Activated CD8-positive, alpha-beta T cell treated with anti-CD3 and anti-CD28 coated beads for 36 hours (primary cell): ENCODE measurements at regions not wholly inside any gene's neighbourhood (a gene's known extent, or its start where the extent isn't known, plus 50 kb on each side); places are given as distances from the start of the nearest gene placed in this dataset.

Source experiments
- ATAC-seq: fragments of 200-7000 bp; cut with Tn5 transposase; one replicate; pipeline ENCODE4 v1.10.0; 2021; ENCODE audit warnings: mild to moderate bottlenecking, moderate library complexity
- CTCF ChIA-PET: fragments of 350-600 bp; sonication (Branson Sonifier 250); formaldehyde crosslinking; loops from one replicate; lab custom pipeline; 2021; ENCODE audit warnings: antibody characterized with exemption; lab: Charles Lee
- POLR2A ChIA-PET: fragments of 350-600 bp; sonication (Branson Sonifier 250); formaldehyde crosslinking; loops from one replicate; lab custom pipeline; 2021; ENCODE audit warnings: antibody characterized with exemption; lab: Charles Lee
- DNase-seq: peaks from one replicate; pipeline ENCODE4 v3.0.0-alpha.2; 2020
- H3K27ac Mint-ChIP-seq: one replicate; pipeline ENCODE4 v1.8.0; 2021; ENCODE audit warnings: mild to moderate bottlenecking, mixed read lengths
- H3K27me3 Mint-ChIP-seq: one replicate; pipeline ENCODE4 v1.8.0; 2021; ENCODE audit warnings: mixed read lengths
- H3K36me3 Mint-ChIP-seq: one replicate; pipeline ENCODE4 v1.8.0; 2021; ENCODE audit warnings: low read depth, mixed read lengths
- H3K4me1 Mint-ChIP-seq: one replicate; pipeline ENCODE4 v1.8.0; 2021; ENCODE audit warnings: low read depth, mixed read lengths
- H3K4me3 Mint-ChIP-seq: one replicate; pipeline ENCODE4 v1.8.0; 2021; ENCODE audit warnings: mild to moderate bottlenecking, moderate library complexity, mixed read lengths
- H3K9me3 Mint-ChIP-seq: one replicate; pipeline ENCODE4 v1.8.0; 2021; ENCODE audit warnings: mixed read lengths
- intact Hi-C: fragments of 100-400 bp; cut with micrococcal nuclease; formaldehyde crosslinking; loops from one replicate; pipeline ENCODE4 v1.10.0; 2022
- TF ChIP-seq, protein P1 (sequence below): fragments of 200-600 bp; IDR thresholded peaks from one replicate; pipeline ENCODE4 v1.8.0; 2022; ENCODE audit warnings: antibody characterized with exemption, mild to moderate bottlenecking

DNA sequence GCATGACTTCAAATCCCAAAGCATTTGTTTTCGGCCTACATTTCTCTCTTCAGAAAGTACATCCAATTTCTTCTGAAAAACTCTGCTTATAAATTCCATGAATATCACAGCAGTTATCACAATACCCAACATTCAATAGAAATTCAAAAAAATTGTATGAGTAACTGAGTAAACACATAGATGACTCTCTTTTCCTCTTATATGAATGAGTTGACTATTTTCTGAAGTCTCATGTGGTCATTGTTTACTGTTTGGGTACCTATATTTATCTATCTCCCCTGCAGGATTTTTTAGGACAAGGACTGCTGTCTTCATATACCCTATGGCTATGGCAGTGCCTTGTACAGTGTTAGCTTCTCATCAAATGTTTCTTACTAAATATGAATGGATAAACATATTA is 157.1 kb downstream of the HTR1A start:
- Mint-ChIP-seq H3K4me3 (no peak overlapping the region), H3K36me3 (no peaks in the 10 kb centered on the region), H3K27ac (no peak overlapping the region), H3K27me3 (no peaks in the 10 kb centered on the region), H3K9me3 (peaks cover 4% of the 10 kb centered on the region), H3K4me1 (no peaks in the 10 kb centered on the region)
- ATAC-seq (no peak), DNase-seq (no peak)
- POLR2A ChIA-PET: interaction anchor here (0.7 kb wide), 1 partner anchor 82 kb away, joined by 3 read pairs; no protein-coding TSS in a partner anchor
- TF ChIP-seq, protein P1, sequence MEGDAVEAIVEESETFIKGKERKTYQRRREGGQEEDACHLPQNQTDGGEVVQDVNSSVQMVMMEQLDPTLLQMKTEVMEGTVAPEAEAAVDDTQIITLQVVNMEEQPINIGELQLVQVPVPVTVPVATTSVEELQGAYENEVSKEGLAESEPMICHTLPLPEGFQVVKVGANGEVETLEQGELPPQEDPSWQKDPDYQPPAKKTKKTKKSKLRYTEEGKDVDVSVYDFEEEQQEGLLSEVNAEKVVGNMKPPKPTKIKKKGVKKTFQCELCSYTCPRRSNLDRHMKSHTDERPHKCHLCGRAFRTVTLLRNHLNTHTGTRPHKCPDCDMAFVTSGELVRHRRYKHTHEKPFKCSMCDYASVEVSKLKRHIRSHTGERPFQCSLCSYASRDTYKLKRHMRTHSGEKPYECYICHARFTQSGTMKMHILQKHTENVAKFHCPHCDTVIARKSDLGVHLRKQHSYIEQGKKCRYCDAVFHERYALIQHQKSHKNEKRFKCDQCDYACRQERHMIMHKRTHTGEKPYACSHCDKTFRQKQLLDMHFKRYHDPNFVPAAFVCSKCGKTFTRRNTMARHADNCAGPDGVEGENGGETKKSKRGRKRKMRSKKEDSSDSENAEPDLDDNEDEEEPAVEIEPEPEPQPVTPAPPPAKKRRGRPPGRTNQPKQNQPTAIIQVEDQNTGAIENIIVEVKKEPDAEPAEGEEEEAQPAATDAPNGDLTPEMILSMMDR: no peak
- CTCF ChIA-PET: no interaction called here
- intact Hi-C loops: no loop called here

DNA sequence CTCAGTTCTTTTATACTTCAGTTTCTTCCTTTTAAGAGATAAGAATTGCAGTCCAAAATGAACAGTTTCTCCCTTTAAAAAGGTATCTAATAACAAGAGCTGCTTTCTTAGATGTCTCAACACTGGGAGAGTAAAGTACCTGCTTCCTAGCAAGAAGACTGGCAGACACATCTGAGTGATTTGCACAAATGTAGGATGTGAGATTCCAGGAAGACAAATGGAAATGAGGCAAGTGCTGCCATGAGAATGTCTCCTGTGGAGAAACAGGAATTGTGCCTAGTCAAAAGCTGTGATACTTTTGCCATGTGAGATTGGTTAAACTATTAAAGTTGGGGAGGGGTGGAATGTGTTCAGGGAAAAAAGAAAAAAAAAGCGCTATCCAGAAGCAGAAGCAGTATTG is 159.1 kb downstream of the HTR1A start:
- no peak overlapping the region for H3K27ac Mint-ChIP-seq
- H3K9me3 Mint-ChIP-seq: no peaks in the 10 kb centered on the region
- TF ChIP-seq, protein P1: no peak
- no peaks in the 10 kb centered on the region for H3K27me3 Mint-ChIP-seq
- intact Hi-C loops: no loop called here
- ATAC-seq (no peak), DNase-seq (no peak)
- ChIA-PET POLR2A (no interaction called here), CTCF (no interaction called here)
- H3K4me1 Mint-ChIP-seq: no peaks in the 10 kb centered on the region
- no peak overlapping the region for H3K4me3 Mint-ChIP-seq
- H3K36me3 Mint-ChIP-seq: no peaks in the 10 kb centered on the region

DNA sequence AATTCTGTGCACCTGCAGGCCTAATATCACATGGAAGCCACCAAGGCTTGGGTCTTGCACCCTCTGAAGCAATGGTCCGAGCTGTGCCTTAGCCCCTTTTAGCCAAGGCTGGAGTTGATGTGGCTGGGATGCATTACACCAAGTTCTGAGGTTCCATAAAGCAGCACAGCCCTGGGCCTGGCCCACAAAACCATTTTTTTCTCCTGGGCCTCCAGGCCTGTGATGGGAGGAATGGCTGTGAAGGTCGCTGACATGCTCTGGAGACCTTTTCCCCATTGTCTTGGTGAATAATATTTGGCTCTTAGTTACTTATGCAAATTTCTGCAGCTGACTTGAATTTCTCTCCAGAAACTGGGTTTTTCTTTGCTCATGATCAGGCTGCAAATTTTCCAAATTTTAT is 167.3 kb downstream of the HTR1A start:
- H3K4me1 Mint-ChIP-seq: no peaks in the 10 kb centered on the region
- no peak overlapping the region for H3K27ac Mint-ChIP-seq
- ChIA-PET CTCF (no interaction called here), POLR2A (no interaction called here)
- H3K27me3 Mint-ChIP-seq: no peaks in the 10 kb centered on the region
- no peaks in the 10 kb centered on the region for H3K36me3 Mint-ChIP-seq
- intact Hi-C loops: no loop called here
- peaks cover 4% of the 10 kb centered on the region for H3K9me3 Mint-ChIP-seq
- ATAC-seq (no peak), DNase-seq (no peak)
- TF ChIP-seq, protein P1: no peak
- H3K4me3 Mint-ChIP-seq: no peak overlapping the region

DNA sequence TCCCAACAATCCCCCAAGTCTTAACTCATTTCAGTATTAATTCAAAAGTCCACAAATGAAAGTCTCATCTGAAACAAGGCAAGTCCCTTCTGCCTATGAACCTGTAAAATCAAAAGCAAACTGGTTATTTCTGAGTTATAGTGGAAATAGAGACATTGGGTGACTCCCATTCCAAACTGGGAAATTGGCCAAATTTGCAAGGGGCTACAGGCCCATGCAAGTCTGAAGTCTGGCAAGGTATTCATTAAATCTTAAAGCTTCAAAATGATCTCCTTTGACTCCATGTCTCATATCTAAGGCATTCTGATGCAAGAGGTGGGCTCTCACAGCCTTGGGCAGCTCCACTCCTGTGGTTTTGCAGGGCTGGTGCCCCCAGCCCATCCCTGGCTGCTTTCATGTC is 167.9 kb downstream of the HTR1A start:
- ATAC-seq (no peak), DNase-seq (no peak)
- CTCF ChIA-PET: no interaction called here
- Mint-ChIP-seq H3K4me3 (no peak overlapping the region), H3K27ac (no peak overlapping the region), H3K4me1 (no peaks in the 10 kb centered on the region), H3K9me3 (peaks cover 6% of the 10 kb centered on the region), H3K27me3 (no peaks in the 10 kb centered on the region), H3K36me3 (no peaks in the 10 kb centered on the region)
- POLR2A ChIA-PET: no interaction called here
- TF ChIP-seq, protein P1: no peak
- intact Hi-C loops: no loop called here

DNA sequence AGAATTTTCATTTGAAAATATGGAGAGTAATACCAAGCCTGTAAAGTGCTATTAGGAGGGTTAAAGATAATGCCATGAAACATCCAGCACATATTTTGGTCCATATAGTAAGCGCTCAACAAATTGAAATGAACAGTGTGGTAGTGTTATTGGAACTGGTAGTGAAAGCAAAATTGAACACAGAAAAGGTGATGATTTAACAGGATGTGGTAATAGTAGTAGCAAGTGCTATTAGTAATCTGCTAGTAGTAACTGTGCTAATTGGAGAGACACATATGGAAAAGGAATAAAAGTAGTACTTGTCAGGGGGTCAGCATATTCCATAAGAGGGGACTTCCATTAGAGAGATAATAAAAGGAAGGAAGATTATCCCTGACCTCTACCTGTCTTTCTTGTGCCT is 187.3 kb downstream of the HTR1A start:
- no peaks in the 10 kb centered on the region for H3K36me3 Mint-ChIP-seq
- ChIA-PET POLR2A (no interaction called here), CTCF (no interaction called here)
- DNase-seq: no peak
- H3K4me3 Mint-ChIP-seq: no peak overlapping the region
- H3K9me3 Mint-ChIP-seq: peaks cover 3% of the 10 kb centered on the region
- H3K27ac Mint-ChIP-seq: no peak overlapping the region
- no peak for ATAC-seq
- no peaks in the 10 kb centered on the region for H3K27me3 Mint-ChIP-seq
- H3K4me1 Mint-ChIP-seq: no peaks in the 10 kb centered on the region
- intact Hi-C loops: no loop called here
- TF ChIP-seq, protein P1: no peak
